ENCODE measurements at regions not wholly inside any gene's neighbourhood (a gene's known extent, or its start where the extent isn't known, plus 50 kb on each side); places are given as distances from the start of the nearest gene placed in this dataset.

- TF ChIP-seq CTCF (conservative IDR thresholded peaks at IDR 0.05; ENCODE audit: low read length) (no peak), EZH2phosphoT487 (IDR thresholded peaks at IDR 0.05; ENCODE audit: borderline replicate concordance) (no peak)
Measured at GRCh38 chr5:51802551-51803184, 419.4 kb downstream of the ISL1 start.
